A673 (cell line): ENCODE measurements at regions not wholly inside any gene's neighbourhood (a gene's known extent, or its start where the extent isn't known, plus 50 kb on each side); places are given as distances from the start of the nearest gene placed in this dataset.
"Not testable (repeated sequence)": the region's sequence is repeated elsewhere in the genome, so short reads cannot be mapped to it uniquely, and the experiment has no call there.

Experiments used
- BruUV-seq: library from RNA; stranded (reverse); fragments of 400-500 nt; replicated peaks from 2 replicates; lab custom pipeline; 2021; lab: Mats Ljungman, UMichigan
- CTCF ChIA-PET: fragments of 300-600 bp; sonication (Branson Sonifier 250); formaldehyde crosslinking; loops from one replicate; lab custom pipeline; 2022; ENCODE audit warnings: antibody characterized with exemption; lab: Charles Lee
- POLR2A ChIA-PET: fragments of 300-600 bp; sonication (Branson Sonifier 250); formaldehyde crosslinking; loops from one replicate; lab custom pipeline; 2022; ENCODE audit warnings: antibody characterized with exemption; ENCODE audit not compliant: low non-redundant PET; lab: Charles Lee
- DNase-seq: peaks from one replicate; pipeline ENCODE4 v3.0.0-alpha.2; 2015; ENCODE audit warnings: low spot score
- H3K27ac ChIP-seq: fragments of 200-600 bp; sonication (generic); 2 replicates; pipeline ENCODE4 v1.5.1; 2016; ENCODE audit warnings: mixed run types, low read depth, mild to moderate bottlenecking, mixed read lengths, antibody characterized with exemption, low read length; ENCODE audit not compliant: poor library complexity, severe bottlenecking
- H3K27me3 ChIP-seq: fragments of 200-600 bp; sonication (generic); replicated peaks from 2 replicates; pipeline ENCODE4 v1.6.1; 2017; ENCODE audit warnings: mixed run types, low read depth, mild to moderate bottlenecking, mixed read lengths, antibody characterized with exemption, low read length; ENCODE audit not compliant: insufficient read depth, poor library complexity
- H3K36me3 ChIP-seq: fragments of 200-600 bp; sonication (generic); 2 replicates; pipeline ENCODE4 v1.6.1; 2016; ENCODE audit warnings: mixed run types, mild to moderate bottlenecking, mixed read lengths, antibody characterized with exemption, low read length; ENCODE audit not compliant: insufficient read depth, poor library complexity, severe bottlenecking
- H3K4me1 ChIP-seq: fragments of 200-600 bp; sonication (generic); 2 replicates; pipeline ENCODE4 v1.6.1; 2017; ENCODE audit warnings: mixed run types, mild to moderate bottlenecking, mixed read lengths, antibody characterized with exemption, low read length; ENCODE audit not compliant: insufficient read depth, poor library complexity, severe bottlenecking
- H3K4me3 ChIP-seq: fragments of 200-600 bp; sonication (generic); 2 replicates; pipeline ENCODE4 v1.5.1; 2016; ENCODE audit warnings: low read depth, mixed run types, mild to moderate bottlenecking, mixed read lengths, low read length; ENCODE audit not compliant: poor library complexity, severe bottlenecking
- H3K9me3 ChIP-seq: fragments of 200-600 bp; sonication (generic); 2 replicates; pipeline ENCODE4 v1.6.1; 2016; ENCODE audit warnings: mixed run types, low read depth, mild to moderate bottlenecking, mixed read lengths, antibody characterized with exemption, low read length; ENCODE audit not compliant: poor library complexity, severe bottlenecking
- EZH2 ChIP-seq: fragments of 200-600 bp; sonication (generic); IDR thresholded peaks from 2 replicates; pipeline ENCODE4 v1.6.1; 2017; ENCODE audit warnings: borderline replicate concordance, low read depth, mild to moderate bottlenecking, mixed read lengths, antibody characterized with exemption, low read length; ENCODE audit not compliant: poor library complexity, severe bottlenecking
- intact Hi-C: fragments of 100-400 bp; cut with micrococcal nuclease; formaldehyde crosslinking; loops from one replicate; pipeline ENCODE4 v1.10.0; 2022; ENCODE audit not compliant: unreplicated experiment
- TF ChIP-seq, protein P1 (sequence below): fragments of 300-800, 200-600 bp; sonication (generic); conservative IDR thresholded peaks from 2 replicates; pipeline ENCODE4 v1.5.1; 2017; ENCODE audit warnings: low read depth, mild to moderate bottlenecking, antibody characterized with exemption, low read length, moderate library complexity, mixed read lengths

DNA sequence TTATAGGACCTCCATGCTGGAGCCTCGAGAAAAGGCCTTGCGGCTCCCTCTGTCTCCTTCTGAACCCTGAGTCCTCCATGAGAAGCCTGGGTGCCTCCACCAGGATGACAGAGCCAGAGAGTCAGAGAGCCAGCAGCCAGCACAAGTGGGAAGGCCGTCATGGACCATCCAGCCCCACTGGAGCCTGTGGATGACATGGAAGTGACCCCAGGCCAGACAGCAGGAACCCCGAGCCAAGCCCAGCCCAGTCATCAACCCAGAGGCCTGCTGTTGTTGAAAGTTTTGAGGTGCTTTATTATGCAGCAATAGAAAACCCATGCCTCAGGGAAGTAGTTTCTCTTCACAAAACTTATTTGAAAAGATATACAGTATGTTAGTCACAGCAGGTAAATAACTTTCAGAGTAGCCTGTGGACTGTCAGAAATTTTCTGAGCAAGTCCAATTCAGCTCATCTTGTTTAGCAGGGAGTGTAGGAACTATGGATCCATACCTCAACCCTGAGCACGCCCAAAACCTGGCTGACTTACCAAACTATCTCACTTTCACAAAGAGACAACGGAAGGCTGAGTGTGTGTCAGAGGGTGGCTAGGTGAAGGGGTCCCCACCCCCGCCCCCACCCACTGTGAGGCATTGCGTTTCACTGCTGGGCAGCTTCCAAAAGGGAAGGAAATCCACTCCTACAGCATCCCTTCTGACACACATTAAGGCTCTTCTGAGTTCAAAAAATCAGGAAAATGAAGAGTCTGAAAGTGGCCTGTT, 79.9 kb upstream of the NDUFV2 start:
- TF ChIP-seq, protein P1, sequence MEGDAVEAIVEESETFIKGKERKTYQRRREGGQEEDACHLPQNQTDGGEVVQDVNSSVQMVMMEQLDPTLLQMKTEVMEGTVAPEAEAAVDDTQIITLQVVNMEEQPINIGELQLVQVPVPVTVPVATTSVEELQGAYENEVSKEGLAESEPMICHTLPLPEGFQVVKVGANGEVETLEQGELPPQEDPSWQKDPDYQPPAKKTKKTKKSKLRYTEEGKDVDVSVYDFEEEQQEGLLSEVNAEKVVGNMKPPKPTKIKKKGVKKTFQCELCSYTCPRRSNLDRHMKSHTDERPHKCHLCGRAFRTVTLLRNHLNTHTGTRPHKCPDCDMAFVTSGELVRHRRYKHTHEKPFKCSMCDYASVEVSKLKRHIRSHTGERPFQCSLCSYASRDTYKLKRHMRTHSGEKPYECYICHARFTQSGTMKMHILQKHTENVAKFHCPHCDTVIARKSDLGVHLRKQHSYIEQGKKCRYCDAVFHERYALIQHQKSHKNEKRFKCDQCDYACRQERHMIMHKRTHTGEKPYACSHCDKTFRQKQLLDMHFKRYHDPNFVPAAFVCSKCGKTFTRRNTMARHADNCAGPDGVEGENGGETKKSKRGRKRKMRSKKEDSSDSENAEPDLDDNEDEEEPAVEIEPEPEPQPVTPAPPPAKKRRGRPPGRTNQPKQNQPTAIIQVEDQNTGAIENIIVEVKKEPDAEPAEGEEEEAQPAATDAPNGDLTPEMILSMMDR, result no peak
- TF ChIP-seq EZH2, result no peak
- no peaks in the 10 kb centered on the region for H3K9me3 ChIP-seq
- ChIA-PET POLR2A (no interaction called here), CTCF (no interaction called here)
- no peaks in the 10 kb centered on the region for H3K36me3 ChIP-seq
- intact Hi-C loops, result no loop called here
- H3K4me3 ChIP-seq, result no peak overlapping the region
- H3K4me1 ChIP-seq, result no peaks in the 10 kb centered on the region
- no peak overlapping the region for H3K27ac ChIP-seq
- no TSS peak for BruUV-seq
- DNase-seq, result peak; percentile 19
- no peaks in the 10 kb centered on the region for H3K27me3 ChIP-seq

DNA sequence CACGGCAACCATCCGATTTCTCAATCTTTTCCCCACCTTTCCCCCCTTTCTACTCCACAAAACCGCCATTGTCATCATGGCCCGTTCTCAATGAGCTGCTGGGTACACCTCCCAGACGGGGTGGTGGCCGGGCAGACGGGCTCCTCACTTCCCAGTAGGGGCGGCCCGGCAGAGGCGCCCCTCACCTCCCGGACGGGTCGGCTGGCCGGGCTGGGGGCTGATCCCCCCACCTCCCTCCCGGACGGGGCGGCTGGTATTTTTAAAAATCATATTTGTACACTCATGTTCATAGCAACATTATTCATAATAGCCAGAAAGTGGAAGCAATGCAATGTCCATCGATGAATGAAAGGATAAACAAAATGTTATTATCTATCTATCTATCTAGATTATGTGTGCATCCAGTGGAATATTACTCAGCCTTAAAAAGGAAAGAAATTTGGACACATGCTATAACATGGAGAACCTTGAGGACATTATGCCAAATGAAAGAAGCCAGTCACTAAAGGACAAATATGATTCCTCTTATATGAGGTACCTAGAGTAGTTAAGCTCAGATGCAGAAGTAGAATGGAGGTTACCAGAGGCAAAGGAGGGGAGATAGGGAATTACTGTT, 78.4 kb upstream of the NDUFV2 start:
- CTCF ChIA-PET, BruUV-seq: not testable (repeated sequence)

DNA sequence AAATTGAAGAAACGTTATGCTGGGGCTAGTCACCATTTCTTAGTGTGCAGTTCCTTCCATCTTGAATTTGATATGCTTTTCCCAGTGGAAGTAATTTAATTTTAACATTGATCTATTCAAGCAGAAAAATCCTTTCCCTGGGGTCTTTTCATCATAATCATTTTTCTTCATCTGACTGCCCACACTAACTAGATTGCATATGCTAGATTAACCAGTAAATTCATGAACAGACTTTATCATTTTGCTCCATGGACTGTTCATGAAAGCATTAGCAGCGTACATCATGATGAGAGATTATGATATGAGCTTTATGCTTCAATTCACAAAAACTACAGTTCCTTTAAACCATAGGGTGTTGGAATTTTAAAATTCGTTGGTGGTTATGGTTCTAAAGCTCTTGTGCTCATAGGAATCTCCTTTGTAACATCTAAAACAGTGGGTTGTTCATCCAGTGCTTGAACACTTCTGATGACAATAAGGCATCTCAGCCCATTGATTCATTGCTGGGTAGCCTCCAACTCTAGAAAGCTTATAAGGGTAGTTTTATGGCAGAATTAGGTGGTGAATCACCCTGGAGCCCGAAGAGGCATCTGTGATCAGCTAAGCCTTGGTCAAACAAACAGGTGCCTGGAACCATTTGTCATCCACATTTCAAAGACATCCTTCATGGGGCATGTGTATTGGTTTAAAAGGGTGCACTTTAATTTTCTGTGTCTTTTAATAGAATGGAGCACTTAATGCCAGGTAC, 77.2 kb upstream of the NDUFV2 start:
- intact Hi-C loops, result no loop called here
- TF ChIP-seq, protein P1, result no peak
- TF ChIP-seq EZH2, result no peak
- DNase-seq, result no peak

More for the DNA sequence above, 78.4 kb upstream of the NDUFV2 start:
- H3K4me1 ChIP-seq, H3K27ac ChIP-seq, H3K27me3 ChIP-seq, H3K9me3 ChIP-seq, POLR2A ChIA-PET, intact Hi-C loops, H3K36me3 ChIP-seq, DNase-seq, H3K4me3 ChIP-seq: not testable (repeated sequence)

More for the DNA sequence above, 77.2 kb upstream of the NDUFV2 start:
- Histone ChIP-seq H3K27ac (no peak overlapping the region), H3K36me3 (no peaks in the 10 kb centered on the region), H3K4me3 (no peak overlapping the region), H3K9me3 (no peaks in the 10 kb centered on the region), H3K4me1 (no peaks in the 10 kb centered on the region), H3K27me3 (no peaks in the 10 kb centered on the region)
- CTCF ChIA-PET, result no interaction called here
- no TSS peak for BruUV-seq
- POLR2A ChIA-PET, result no interaction called here
